IPS-NIHi7 (cell line): ENCODE measurements at regions not wholly inside any gene's neighbourhood (a gene's known extent, or its start where the extent isn't known, plus 50 kb on each side); places are given as distances from the start of the nearest gene placed in this dataset.

Experiments
- DNase-seq: peaks from one replicate; pipeline ENCODE4 v3.0.0; 2012; ENCODE audit warnings: mixed read lengths; ENCODE audit errors: extremely low spot score

- no peak for DNase-seq
These were observed 76.6 kb upstream of the NANOGP8 start for GRCh38 chr15:35161694-35162093.

GRCh38 chr15:35159170-35159569 is 74.1 kb upstream of the NANOGP8 start:
- no peak for DNase-seq

- no peak for DNase-seq
These were observed 66.7 kb upstream of the NANOGP8 start for GRCh38 chr15:35151782-35152181.

GRCh38 chr15:35151381-35151780 is 66.3 kb upstream of the NANOGP8 start:
- DNase-seq, result no peak

GRCh38 chr15:35150361-35150760 is 65.3 kb upstream of the NANOGP8 start:
- no peak for DNase-seq

- no peak for DNase-seq
These were observed 60.2 kb upstream of the NANOGP8 start for GRCh38 chr15:35145336-35145735.

- no peak for DNase-seq
These were observed 57.5 kb upstream of the NANOGP8 start for GRCh38 chr15:35142578-35142977.

GRCh38 chr15:35141743-35142471 is 56.8 kb upstream of the NANOGP8 start:
- no peak for DNase-seq

GRCh38 chr15:35139822-35140221 is 54.7 kb upstream of the NANOGP8 start:
- no peak for DNase-seq

GRCh38 chr15:35137190-35137574 is 52.1 kb upstream of the NANOGP8 start:
- no peak for DNase-seq

GRCh38 chr15:35136321-35137189 is 51.5 kb upstream of the NANOGP8 start:
- no peak for DNase-seq
